ENCODE measurements at regions not wholly inside any gene's neighbourhood (a gene's known extent, or its start where the extent isn't known, plus 50 kb on each side); places are given as distances from the start of the nearest gene placed in this dataset.

DNA sequence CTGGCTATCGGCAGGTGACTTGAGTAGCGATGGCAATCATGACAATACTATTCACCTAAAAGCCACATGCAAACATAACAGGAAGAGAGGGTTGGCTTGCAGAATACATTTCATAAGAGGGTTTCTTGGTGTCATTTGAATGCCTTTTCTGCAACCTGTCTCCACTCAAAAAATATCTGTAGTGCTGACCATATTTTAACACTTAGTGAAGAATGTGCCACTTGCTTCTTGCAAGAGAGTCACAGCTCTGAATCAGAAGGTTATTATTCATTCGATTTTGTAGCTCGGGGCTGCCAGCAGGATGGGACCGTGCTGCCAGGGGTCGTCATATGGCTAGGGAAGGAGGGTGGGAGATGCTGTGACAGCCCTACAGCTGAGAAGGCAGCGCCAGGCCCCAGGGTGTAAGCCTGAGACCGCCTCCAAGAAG lies 152.0 kb upstream of the PITRM1 start:
- Histone ChIP-seq H3K27ac (ENCODE audit: low read length) (no peak overlapping the region), H3K36me3 (ENCODE audit: low read depth, low read length) (no peaks in the 10 kb centered on the region), H3K4me2 (ENCODE audit: low read length) (peak overlapping the region; percentile 61), H2AFZ (ENCODE audit: low read length) (no peak overlapping the region), H3K9ac (ENCODE audit: low read length) (no peak overlapping the region), H4K20me1 (ENCODE audit: low read length) (no peaks in the 10 kb centered on the region), H3K9me2 (replicated peaks; ENCODE audit: low read length) (no peaks in the 10 kb centered on the region), H3K4me1 (ENCODE audit: insufficient read depth, low read length) (peaks cover 14% of the 10 kb centered on the region), H3K9me3 (ENCODE audit: low read length) (no peaks in the 10 kb centered on the region), H3K79me2 (ENCODE audit: low read length) (no peaks in the 10 kb centered on the region), H3K27me3 (ENCODE audit: low read length) (no peaks in the 10 kb centered on the region), H3K4me3 (ENCODE audit: low read length) (no peak overlapping the region), H3F3A (ENCODE audit: low read length, unreplicated experiment) (no peaks in the 10 kb centered on the region)
- ATAC-seq (0 out of 2 replicates have a peak, but pooled peaks have one; percentile 13), DNase-seq (no peak)
- ChIA-PET CTCF (no interaction called here), POLR2A (ENCODE audit: unreplicated experiment) (no interaction called here)
- no peak for TF ChIP-seq EZH2 (IDR thresholded peaks at IDR 0.05; ENCODE audit: low read length, unreplicated experiment)
- TF ChIP-seq, protein P1, sequence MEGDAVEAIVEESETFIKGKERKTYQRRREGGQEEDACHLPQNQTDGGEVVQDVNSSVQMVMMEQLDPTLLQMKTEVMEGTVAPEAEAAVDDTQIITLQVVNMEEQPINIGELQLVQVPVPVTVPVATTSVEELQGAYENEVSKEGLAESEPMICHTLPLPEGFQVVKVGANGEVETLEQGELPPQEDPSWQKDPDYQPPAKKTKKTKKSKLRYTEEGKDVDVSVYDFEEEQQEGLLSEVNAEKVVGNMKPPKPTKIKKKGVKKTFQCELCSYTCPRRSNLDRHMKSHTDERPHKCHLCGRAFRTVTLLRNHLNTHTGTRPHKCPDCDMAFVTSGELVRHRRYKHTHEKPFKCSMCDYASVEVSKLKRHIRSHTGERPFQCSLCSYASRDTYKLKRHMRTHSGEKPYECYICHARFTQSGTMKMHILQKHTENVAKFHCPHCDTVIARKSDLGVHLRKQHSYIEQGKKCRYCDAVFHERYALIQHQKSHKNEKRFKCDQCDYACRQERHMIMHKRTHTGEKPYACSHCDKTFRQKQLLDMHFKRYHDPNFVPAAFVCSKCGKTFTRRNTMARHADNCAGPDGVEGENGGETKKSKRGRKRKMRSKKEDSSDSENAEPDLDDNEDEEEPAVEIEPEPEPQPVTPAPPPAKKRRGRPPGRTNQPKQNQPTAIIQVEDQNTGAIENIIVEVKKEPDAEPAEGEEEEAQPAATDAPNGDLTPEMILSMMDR (conservative IDR thresholded peaks at IDR 0.05; ENCODE audit: low read depth, low read length), result no peak
- TF ChIP-seq EZH2phosphoT487 (IDR thresholded peaks at IDR 0.05; ENCODE audit: borderline replicate concordance, low read length), result no peak
- no TSS peak for BruUV-seq (replicated peaks)
- intact Hi-C loops (cut with micrococcal nuclease), result no loop called here

- no peaks in the 10 kb centered on the region for H4K20me1 ChIP-seq (ENCODE audit: low read length)
- no peak overlapping the region for H3K9ac ChIP-seq (ENCODE audit: low read length)
- ATAC-seq, result peak; percentile 85
- no peaks in the 10 kb centered on the region for H3K9me2 ChIP-seq (replicated peaks; ENCODE audit: low read length)
- ChIA-PET POLR2A (ENCODE audit: unreplicated experiment) (interaction anchor here (0.6 kb wide), 1 partner anchor 75 kb away, joined by 9 read pairs; no protein-coding TSS in a partner anchor), CTCF (no interaction called here)
- peak overlapping the region; percentile 61 for H3K4me2 ChIP-seq (ENCODE audit: low read length)
- no peaks in the 10 kb centered on the region for H3K36me3 ChIP-seq (ENCODE audit: low read depth, low read length)
- H3K27me3 ChIP-seq (ENCODE audit: low read length), result no peaks in the 10 kb centered on the region
- H3K9me3 ChIP-seq (ENCODE audit: low read length), result no peaks in the 10 kb centered on the region
- intact Hi-C loops (cut with micrococcal nuclease), result no loop called here
- DNase-seq, result peak; percentile 71
- peaks cover 14% of the 10 kb centered on the region for H3K4me1 ChIP-seq (ENCODE audit: insufficient read depth, low read length)
- no peak for TF ChIP-seq EZH2 (IDR thresholded peaks at IDR 0.05; ENCODE audit: low read length, unreplicated experiment)
- TF ChIP-seq, protein P1 (conservative IDR thresholded peaks at IDR 0.05; ENCODE audit: low read depth, low read length), result no peak
- no peak overlapping the region for H3K4me3 ChIP-seq (ENCODE audit: low read length)
- H2AFZ ChIP-seq (ENCODE audit: low read length), result 0 out of 2 replicates have a peak overlapping the region, but pooled peaks have one; percentile 33
- no peaks in the 10 kb centered on the region for H3K79me2 ChIP-seq (ENCODE audit: low read length)
- no peaks in the 10 kb centered on the region for H3F3A ChIP-seq (ENCODE audit: low read length, unreplicated experiment)
- BruUV-seq (replicated peaks), result no TSS peak
- peak overlapping the region; percentile 51 for H3K27ac ChIP-seq (ENCODE audit: low read length)
Measured at GRCh38 chr10:3323865-3324498, 151.4 kb upstream of the PITRM1 start.

DNA sequence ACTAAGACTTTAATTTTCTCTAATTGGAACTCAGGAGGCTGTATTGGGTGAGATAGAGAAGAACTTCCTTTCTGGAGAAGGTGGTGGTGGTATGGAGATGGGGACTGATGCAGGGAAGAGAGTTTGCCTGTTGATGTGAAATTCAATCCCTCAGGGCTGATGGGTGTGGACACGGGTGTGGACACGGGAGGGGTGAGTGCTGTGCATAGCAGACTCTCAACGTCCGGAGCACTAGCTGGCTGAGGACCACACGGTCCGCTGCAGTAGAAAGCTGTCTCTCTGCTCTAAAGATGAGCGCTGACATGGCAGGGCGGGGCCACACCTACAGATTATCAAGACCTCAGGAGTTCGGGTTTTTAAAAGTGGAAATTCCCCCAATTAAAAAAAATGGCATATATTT lies 148.5 kb upstream of the PITRM1 start:
- TF ChIP-seq EZH2phosphoT487 (IDR thresholded peaks at IDR 0.05; ENCODE audit: borderline replicate concordance, low read length), result no peak
- TF ChIP-seq, protein P1 (conservative IDR thresholded peaks at IDR 0.05; ENCODE audit: low read depth, low read length), result no peak
- no peak for TF ChIP-seq EZH2 (IDR thresholded peaks at IDR 0.05; ENCODE audit: low read length, unreplicated experiment)
- ATAC-seq (no peak), DNase-seq (no peak)
- ChIA-PET POLR2A (ENCODE audit: unreplicated experiment) (no interaction called here), CTCF (no interaction called here)
- H2AFZ ChIP-seq (ENCODE audit: low read length), result no peak overlapping the region
- intact Hi-C loops (cut with micrococcal nuclease), result no loop called here
- no peaks in the 10 kb centered on the region for H3K9me3 ChIP-seq (ENCODE audit: low read length)
- H4K20me1 ChIP-seq (ENCODE audit: low read length), result no peaks in the 10 kb centered on the region
- H3K4me3 ChIP-seq (ENCODE audit: low read length), result no peak overlapping the region
- BruUV-seq (replicated peaks), result no TSS peak
- H3K27ac ChIP-seq (ENCODE audit: low read length), result no peak overlapping the region
- H3F3A ChIP-seq (ENCODE audit: low read length, unreplicated experiment), result no peaks in the 10 kb centered on the region
- H3K4me1 ChIP-seq (ENCODE audit: insufficient read depth, low read length), result peaks cover 14% of the 10 kb centered on the region
- no peak overlapping the region for H3K9ac ChIP-seq (ENCODE audit: low read length)
- no peaks in the 10 kb centered on the region for H3K27me3 ChIP-seq (ENCODE audit: low read length)
- H3K79me2 ChIP-seq (ENCODE audit: low read length), result no peaks in the 10 kb centered on the region
- H3K4me2 ChIP-seq (ENCODE audit: low read length), result no peak overlapping the region
- no peaks in the 10 kb centered on the region for H3K36me3 ChIP-seq (ENCODE audit: low read depth, low read length)
- H3K9me2 ChIP-seq (replicated peaks; ENCODE audit: low read length), result no peaks in the 10 kb centered on the region

Measured in PC-3 (cell line).